Stimulated activated CD4-positive, alpha-beta T cell treated with anti-CD3 and anti-CD28 coated beads, TNF-alpha, amount 100 ng/mL, for 1 hour (primary cell): ENCODE measurements at regions not wholly inside any gene's neighbourhood (a gene's known extent, or its start where the extent isn't known, plus 50 kb on each side); places are given as distances from the start of the nearest gene placed in this dataset.
"Not testable (repeated sequence)": the region's sequence is repeated elsewhere in the genome, so short reads cannot be mapped to it uniquely, and the experiment has no call there.

ENCODE experiments used
- DNase-seq, 3 donors: peaks; one replicate each; pipeline ENCODE4 v3.0.0-alpha.2; 2020; ENCODE audit warnings: low read depth in 3 of 3, low spot score in 1 of 3

- DNase-seq = no peak
These were observed 188.5 kb upstream of the GRAMD2B start for GRCh38 chr5:126234563-126235195.

GRCh38 chr5:126235628-126236027 is 187.6 kb upstream of the GRAMD2B start:
- DNase-seq = no peak

GRCh38 chr5:126236994-126237393 is 186.2 kb upstream of the GRAMD2B start:
- no peak for DNase-seq

GRCh38 chr5:126248611-126249010 is 174.6 kb upstream of the GRAMD2B start:
- DNase-seq = no peak

DNA sequence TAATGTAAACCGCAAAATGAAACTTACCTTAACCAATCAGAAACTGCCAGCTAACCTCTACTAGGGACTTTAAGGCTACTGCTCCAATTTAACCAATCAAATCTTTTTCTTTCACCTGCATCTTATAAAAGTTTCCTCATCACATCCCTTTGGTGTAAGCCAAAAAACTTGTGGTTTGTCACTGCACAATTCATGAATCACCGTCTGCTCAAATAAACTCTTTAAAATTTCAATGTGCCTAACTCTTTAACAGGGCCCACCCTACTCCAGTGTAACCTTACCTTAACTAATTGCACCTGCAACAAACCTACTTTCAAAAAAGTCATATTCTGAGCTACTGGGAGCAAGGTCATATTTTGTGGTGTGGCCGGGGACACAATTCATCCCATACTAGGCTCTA is 172.2 kb upstream of the GRAMD2B start:
- no peak for DNase-seq

DNA sequence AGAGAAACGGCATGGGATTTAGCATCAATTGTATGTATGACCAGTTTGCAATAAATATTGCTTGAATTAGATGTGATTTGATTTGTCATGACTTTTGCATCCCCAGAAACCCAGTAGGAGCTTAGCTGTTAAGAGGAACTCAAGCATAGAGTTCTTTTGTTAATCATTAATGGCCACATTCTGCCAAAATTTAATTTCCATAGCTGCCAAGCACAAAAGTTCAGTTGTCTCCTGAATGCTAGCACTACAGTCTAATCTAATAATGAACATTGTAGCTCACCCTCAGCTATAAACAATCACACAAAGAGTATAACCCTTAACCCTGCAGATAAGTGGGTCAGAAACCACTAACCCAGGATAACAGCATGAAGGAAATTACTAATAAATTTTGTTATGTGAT is 169.8 kb upstream of the GRAMD2B start:
- no peak for DNase-seq

DNA sequence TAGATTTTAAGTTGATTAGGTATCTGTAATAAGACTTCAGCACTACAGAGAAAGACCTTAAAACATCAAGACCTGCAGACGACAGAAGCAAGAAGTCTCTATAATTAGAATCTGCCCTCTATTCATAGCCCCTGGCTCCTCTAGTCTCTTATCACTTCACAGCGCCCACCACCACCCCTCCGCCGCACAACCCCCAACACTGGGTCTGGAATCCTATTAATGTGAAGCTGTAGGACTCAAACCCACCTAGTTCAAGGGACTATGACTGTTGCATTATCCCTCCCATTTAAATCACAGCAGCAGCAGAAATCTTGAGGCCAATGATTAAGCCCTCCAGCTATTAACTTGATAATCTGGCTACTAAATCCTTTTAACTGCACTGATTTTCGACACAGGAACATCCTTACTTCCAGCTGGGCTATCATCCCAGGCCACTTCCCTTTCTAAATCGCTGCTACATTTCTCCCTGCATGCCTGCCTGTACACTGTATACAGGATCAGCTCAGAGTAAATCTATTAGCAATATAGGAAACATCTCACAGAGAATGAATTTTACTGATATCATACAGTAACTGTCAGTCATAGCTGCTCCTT is 159.5 kb upstream of the GRAMD2B start:
- no peak for DNase-seq

- DNase-seq = no peak
These were observed 157.3 kb upstream of the GRAMD2B start for GRCh38 chr5:126265917-126266316.

- DNase-seq = no peak
These were observed 155.8 kb upstream of the GRAMD2B start for GRCh38 chr5:126267438-126267837.

- DNase-seq = no peak
These were observed 154.4 kb upstream of the GRAMD2B start for GRCh38 chr5:126268697-126269315.

- no peak for DNase-seq
These were observed 153.7 kb upstream of the GRAMD2B start for GRCh38 chr5:126269511-126269910.

DNA sequence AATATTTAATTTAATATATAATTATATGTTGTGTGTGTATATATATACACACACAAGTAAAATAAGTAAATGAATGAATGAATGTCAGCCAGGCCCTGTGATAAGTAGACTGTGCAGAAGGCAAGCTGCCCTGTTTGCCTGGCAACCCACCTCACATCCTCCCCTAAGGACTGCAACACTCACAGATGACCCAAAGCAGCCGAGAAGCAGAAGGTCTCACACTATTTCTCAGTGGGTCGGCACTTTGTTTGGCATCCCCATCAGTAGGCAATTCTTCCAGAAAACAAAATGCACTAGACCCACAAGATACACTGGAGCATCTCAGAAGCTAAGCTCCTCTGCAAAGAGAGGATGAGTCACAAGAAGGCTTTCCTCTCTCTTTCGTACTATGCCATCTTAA is 152.1 kb upstream of the GRAMD2B start:
- DNase-seq = no peak

DNA sequence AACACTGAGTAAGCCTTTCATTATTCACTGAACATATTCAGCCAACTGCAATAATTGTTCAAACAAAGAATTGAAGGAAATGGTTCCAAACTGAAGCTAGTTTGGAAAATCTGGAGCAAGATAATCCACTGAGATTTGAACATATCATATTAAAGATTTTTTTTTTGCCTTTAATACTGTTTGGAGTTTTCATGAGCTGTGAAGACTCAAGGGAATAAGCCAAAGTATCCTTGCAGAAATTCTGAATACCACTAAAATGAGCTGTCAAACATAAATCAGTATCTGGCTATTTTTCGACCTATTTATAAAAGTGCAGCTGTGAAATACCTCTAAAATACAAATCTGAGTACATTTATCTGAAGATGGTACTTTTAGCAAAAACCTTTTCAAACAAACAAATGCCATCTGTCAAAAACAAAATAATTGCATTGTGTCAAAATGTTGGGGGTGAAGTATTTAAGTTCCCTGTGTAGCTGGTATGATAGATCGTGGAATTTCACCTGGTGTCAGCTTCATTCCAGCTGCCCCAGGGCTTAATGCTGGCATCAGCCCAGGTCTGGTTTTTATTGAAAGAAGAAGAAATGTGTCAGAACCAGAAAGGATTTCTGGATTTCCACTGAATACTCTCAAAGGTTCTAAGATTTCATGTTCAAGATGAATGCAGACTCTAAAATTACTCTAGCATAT is 149.0 kb upstream of the GRAMD2B start:
- DNase-seq = no peak

GRCh38 chr5:126274763-126275125 is 148.5 kb upstream of the GRAMD2B start:
- no peak for DNase-seq

DNA sequence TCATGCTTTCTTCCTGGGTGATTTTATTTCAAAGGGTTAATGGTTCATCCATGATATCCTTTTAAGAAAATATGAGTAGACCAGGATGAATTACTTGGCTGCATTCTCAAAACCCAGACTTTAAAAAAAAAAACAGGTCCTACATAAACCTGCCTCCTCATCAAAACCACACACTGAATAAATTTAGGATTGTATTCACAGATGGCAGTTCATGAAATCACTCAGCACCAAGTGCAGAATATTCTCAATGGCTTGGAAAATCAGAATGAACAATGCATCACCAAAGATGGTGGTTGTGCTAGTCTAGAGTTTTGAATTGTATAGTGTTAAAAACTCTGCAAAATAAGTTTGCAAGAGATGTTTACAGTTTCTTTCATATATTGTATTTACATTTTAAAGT is 145.4 kb upstream of the GRAMD2B start:
- no peak for DNase-seq

DNA sequence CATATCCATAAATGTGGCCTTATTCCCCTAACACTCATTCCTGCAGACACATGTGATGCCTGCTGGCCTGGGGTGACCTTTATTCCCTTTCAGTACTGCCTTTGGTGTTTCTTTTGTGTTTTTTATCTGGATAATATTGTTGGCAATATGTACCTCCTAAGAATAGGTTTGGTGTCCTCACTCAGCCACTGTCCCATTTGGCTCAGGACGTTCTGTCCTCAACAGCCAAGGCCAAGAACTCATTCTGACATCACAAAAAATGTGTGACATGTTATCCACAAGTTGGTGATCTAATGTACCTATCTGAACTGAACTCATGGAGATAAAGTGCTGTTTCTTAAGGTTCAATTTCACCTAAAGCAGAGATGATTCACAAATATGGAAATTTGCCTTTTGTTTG is 142.9 kb upstream of the GRAMD2B start:
- no peak for DNase-seq

DNA sequence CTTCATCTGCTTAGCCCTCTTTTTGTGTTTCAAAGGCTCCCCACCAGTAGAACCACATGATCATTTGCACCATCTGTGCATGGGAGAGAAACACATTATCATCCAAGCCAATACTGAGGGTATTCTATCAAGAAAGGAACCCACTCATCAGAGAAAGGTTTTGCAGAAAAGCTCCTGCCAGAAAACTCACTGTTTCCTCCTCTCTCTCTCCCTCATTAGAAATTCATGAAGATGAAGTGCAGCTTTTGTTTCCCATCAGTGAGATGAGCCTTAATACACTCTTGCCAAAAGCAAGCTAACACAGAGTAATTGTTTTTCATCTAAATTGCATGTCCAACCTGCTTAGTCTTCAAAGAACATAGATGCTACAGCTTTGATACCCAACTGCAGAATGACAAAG is 142.4 kb upstream of the GRAMD2B start:
- DNase-seq = no peak

DNA sequence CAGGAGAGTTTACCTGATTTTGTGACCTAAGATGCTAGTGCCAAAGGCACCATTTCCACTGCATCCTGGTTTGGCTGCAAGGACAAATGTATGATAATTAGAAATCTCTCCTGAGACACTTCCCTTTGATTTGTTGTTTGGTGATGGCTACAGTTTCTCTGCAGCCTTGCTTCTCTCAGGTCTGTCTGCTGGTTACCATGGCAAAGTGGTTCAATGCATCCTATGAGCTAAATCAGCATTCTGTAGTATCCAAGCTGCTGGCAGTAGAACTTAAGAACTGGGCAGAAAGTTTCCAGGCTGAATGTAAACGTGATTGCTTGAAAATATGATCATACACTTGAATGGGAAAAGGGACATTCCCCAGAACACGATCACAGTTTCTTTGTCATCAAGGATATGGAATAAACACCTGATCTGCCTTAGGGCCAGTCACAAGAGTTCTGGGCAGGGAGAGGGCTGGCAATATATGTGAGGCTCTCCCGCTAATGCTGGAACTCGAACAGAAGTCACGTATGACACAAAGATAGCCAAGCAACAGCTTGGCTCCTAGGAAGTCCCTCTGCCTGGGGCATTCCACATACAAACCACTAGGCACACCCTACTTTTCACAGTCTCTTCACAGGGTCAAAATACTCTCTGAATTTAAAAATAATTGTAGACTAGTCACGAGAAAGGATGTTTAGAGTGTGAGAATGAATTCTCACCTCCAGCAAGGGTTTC is 138.1 kb upstream of the GRAMD2B start:
- no peak for DNase-seq

GRCh38 chr5:126296121-126296520 is 127.1 kb upstream of the GRAMD2B start:
- not testable (repeated sequence) for DNase-seq

- no peak for DNase-seq
These were observed 122.9 kb upstream of the GRAMD2B start for GRCh38 chr5:126300293-126300692.

DNA sequence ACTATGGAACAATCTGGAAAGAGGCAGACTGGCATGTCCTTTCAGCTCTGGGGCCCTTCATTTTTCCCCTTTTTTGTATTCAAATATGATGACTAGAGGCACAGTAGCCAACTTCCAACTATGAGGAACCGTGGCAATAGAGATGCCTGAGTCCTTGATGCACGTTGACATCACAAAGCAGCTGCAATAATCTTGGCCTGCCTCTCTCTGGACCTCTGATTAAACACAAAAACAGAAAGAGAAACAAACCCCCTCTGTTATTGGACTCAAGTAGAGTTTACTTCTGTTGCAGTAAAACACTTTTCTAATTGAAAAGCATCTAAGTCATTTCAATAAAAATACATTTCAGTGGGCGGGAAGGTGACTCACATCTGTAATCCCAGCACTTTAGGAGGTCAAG is 122.2 kb upstream of the GRAMD2B start:
- DNase-seq = no peak

GRCh38 chr5:126309860-126310259 is 113.3 kb upstream of the GRAMD2B start:
- no peak for DNase-seq
